ENCODE measurements at regions not wholly inside any gene's neighbourhood (a gene's known extent, or its start where the extent isn't known, plus 50 kb on each side); places are given as distances from the start of the nearest gene placed in this dataset.
"Not testable (repeated sequence)": the region's sequence is repeated elsewhere in the genome, so short reads cannot be mapped to it uniquely, and the experiment has no call there.

DNA sequence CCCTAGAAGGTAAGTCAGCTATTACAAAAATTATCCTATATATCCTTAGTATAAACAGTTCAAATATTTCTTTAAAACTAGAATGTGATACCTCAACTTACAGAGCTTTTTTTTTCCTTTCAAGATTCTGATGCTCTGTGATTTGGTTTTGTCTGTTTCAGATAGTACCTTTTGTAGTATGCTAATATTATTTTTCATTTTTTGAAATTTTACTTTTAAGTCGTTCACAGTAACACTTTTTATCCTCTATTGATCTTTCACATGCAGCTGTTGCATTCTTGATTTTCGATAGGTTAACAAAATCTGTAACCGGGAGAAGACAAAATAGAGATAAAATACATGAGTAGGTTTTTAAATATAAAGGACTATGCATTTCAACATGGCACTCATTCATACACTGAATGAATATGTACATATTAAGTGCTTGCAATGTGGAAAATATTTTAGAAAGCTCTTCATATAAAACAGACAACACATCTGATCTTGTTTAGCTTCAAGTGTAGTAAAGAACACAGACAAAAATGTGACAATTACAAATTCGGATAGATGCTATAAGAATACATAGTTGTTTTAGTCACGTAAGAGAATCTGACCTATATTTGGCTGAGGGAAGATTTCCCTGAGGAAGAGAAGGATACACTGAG lies 86.7 kb upstream of the CCT8L2 start:
- TF ChIP-seq, protein P1, sequence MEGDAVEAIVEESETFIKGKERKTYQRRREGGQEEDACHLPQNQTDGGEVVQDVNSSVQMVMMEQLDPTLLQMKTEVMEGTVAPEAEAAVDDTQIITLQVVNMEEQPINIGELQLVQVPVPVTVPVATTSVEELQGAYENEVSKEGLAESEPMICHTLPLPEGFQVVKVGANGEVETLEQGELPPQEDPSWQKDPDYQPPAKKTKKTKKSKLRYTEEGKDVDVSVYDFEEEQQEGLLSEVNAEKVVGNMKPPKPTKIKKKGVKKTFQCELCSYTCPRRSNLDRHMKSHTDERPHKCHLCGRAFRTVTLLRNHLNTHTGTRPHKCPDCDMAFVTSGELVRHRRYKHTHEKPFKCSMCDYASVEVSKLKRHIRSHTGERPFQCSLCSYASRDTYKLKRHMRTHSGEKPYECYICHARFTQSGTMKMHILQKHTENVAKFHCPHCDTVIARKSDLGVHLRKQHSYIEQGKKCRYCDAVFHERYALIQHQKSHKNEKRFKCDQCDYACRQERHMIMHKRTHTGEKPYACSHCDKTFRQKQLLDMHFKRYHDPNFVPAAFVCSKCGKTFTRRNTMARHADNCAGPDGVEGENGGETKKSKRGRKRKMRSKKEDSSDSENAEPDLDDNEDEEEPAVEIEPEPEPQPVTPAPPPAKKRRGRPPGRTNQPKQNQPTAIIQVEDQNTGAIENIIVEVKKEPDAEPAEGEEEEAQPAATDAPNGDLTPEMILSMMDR (IDR thresholded peaks at IDR 0.05), result not testable (repeated sequence)
- TF ChIP-seq TCF7L2, POLR2AphosphoS5 (IDR thresholded peaks at IDR 0.05; ENCODE audit: low read depth, low read length): not testable (repeated sequence)

Data from Panc1 (cell line).